ENCODE measurements at regions not wholly inside any gene's neighbourhood (a gene's known extent, or its start where the extent isn't known, plus 50 kb on each side); places are given as distances from the start of the nearest gene placed in this dataset.

- peaks cover 0 to 24% (median 23%) of the 10 kb centered on the region in 4 donors for H3K4me1 ChIP-seq
- 92% methylated on average over 3 of the region's 3 CpGs for WGBS
- intact Hi-C loops (cut with DNase I): no loop called here
- no peaks in the 10 kb centered on the region for H3K27me3 ChIP-seq
- DNase-seq (ENCODE audit: extremely low spot score): no peak
- H3K36me3 ChIP-seq: no peaks in the 10 kb centered on the region
- TF ChIP-seq CTCF (IDR thresholded peaks at IDR 0.05) (no peak), EP300 (IDR thresholded peaks at IDR 0.05) (no peak), POLR2AphosphoS5 (IDR thresholded peaks at IDR 0.05) (no peak), POLR2A (IDR thresholded peaks at IDR 0.05; ENCODE audit: low read depth) (no peak)
- H3K9me3 ChIP-seq: no peaks in the 10 kb centered on the region
- no peak overlapping the region for H3K4me3 ChIP-seq
- no peak overlapping the region for H3K27ac ChIP-seq (replicated peaks in 1 of 4)
These were observed 336.6 kb downstream of the SIPA1L2 start for GRCh38 chr1:232293361-232293760.

GRCh38 chr1:232292818-232293217 lies 337.1 kb downstream of the SIPA1L2 start:
- Histone ChIP-seq H3K4me1 (peaks cover 0 to 30% (median 29%) of the 10 kb centered on the region in 4 donors), H3K36me3 (no peaks in the 10 kb centered on the region), H3K27me3 (no peaks in the 10 kb centered on the region), H3K4me3 (no peak overlapping the region), H3K9me3 (no peaks in the 10 kb centered on the region), H3K27ac (replicated peaks in 1 of 4) (peak overlapping the region in 2 of 4 donors; percentile 16 to 42)
- TF ChIP-seq EP300 (IDR thresholded peaks at IDR 0.05) (no peak), CTCF (IDR thresholded peaks at IDR 0.05) (no peak), POLR2AphosphoS5 (IDR thresholded peaks at IDR 0.05) (no peak), POLR2A (IDR thresholded peaks at IDR 0.05; ENCODE audit: low read depth) (no peak)
- DNase-seq (ENCODE audit: extremely low spot score): no peak
- intact Hi-C loops (cut with DNase I): no loop called here
- 90% methylated on average over 7 of the region's 7 CpGs for WGBS

GRCh38 chr1:232292239-232292638 lies 337.7 kb downstream of the SIPA1L2 start:
- no peak for TF ChIP-seq POLR2AphosphoS5 (IDR thresholded peaks at IDR 0.05)
- no peak for TF ChIP-seq CTCF (IDR thresholded peaks at IDR 0.05)
- no peak for TF ChIP-seq POLR2A (IDR thresholded peaks at IDR 0.05; ENCODE audit: low read depth)
- no peak for TF ChIP-seq EP300 (IDR thresholded peaks at IDR 0.05)

GRCh38 chr1:232291681-232292080 lies 338.3 kb downstream of the SIPA1L2 start:
- 25% methylated on average over 1 of the region's 1 CpG for WGBS
- H3K27ac ChIP-seq (replicated peaks in 1 of 4): peak overlapping the region; percentile 6 to 42 (median 26)

More at GRCh38 chr1:232292239-232292638, 337.7 kb downstream of the SIPA1L2 start:
- no peaks in the 10 kb centered on the region for H3K27me3 ChIP-seq
- intact Hi-C loops (cut with DNase I): no loop called here
- H3K4me1 ChIP-seq: peaks cover 0 to 32% (median 32%) of the 10 kb centered on the region in 4 donors
- H3K27ac ChIP-seq (replicated peaks in 1 of 4): peak overlapping the region; percentile 6 to 42 (median 26)
- no peaks in the 10 kb centered on the region for H3K9me3 ChIP-seq
- DNase-seq (ENCODE audit: extremely low spot score): no peak
- no peaks in the 10 kb centered on the region for H3K36me3 ChIP-seq
- no peak overlapping the region for H3K4me3 ChIP-seq
- WGBS: 45% methylated on average over 2 of the region's 2 CpGs

GRCh38 chr1:232291261-232291660 lies 338.7 kb downstream of the SIPA1L2 start:
- 58% methylated on average over 4 of the region's 4 CpGs for WGBS
- Histone ChIP-seq H3K27ac (replicated peaks in 1 of 4) (peak overlapping the region; percentile 6 to 42 (median 26)), H3K4me3 (no peak overlapping the region), H3K27me3 (no peaks in the 10 kb centered on the region), H3K4me1 (peaks cover 0 to 32% (median 32%) of the 10 kb centered on the region in 4 donors), H3K36me3 (no peaks in the 10 kb centered on the region), H3K9me3 (no peaks in the 10 kb centered on the region)
- TF ChIP-seq POLR2AphosphoS5 (IDR thresholded peaks at IDR 0.05) (peak in 1 of 2 donors; percentile 41), CTCF (IDR thresholded peaks at IDR 0.05) (no peak), POLR2A (IDR thresholded peaks at IDR 0.05; ENCODE audit: low read depth) (no peak), EP300 (IDR thresholded peaks at IDR 0.05) (no peak)
- intact Hi-C loops (cut with DNase I): no loop called here
- no peak for DNase-seq (ENCODE audit: extremely low spot score)

More at GRCh38 chr1:232291681-232292080, 338.3 kb downstream of the SIPA1L2 start:
- TF ChIP-seq POLR2AphosphoS5 (IDR thresholded peaks at IDR 0.05): no peak
- H3K4me1 ChIP-seq: peaks cover 0 to 32% (median 32%) of the 10 kb centered on the region in 4 donors
- H3K36me3 ChIP-seq: no peaks in the 10 kb centered on the region
- no peaks in the 10 kb centered on the region for H3K27me3 ChIP-seq
- intact Hi-C loops (cut with DNase I): no loop called here
- DNase-seq (ENCODE audit: extremely low spot score): no peak
- no peaks in the 10 kb centered on the region for H3K9me3 ChIP-seq
- no peak overlapping the region for H3K4me3 ChIP-seq

All from esophagus muscularis mucosa (tissue), 4 donors.